Activated CD4-positive, CD25-positive, alpha-beta regulatory T cell treated with anti-CD3 and anti-CD28 coated beads, Interleukin-2, amount 50 U/mL, for 16 hours (primary cell): ENCODE measurements at regions not wholly inside any gene's neighbourhood (a gene's known extent, or its start where the extent isn't known, plus 50 kb on each side); places are given as distances from the start of the nearest gene placed in this dataset.

Experiments used
- DNase-seq: peaks from one replicate; pipeline ENCODE4 v3.0.0-alpha.2; 2020; ENCODE audit warnings: low read depth, low spot score

DNA sequence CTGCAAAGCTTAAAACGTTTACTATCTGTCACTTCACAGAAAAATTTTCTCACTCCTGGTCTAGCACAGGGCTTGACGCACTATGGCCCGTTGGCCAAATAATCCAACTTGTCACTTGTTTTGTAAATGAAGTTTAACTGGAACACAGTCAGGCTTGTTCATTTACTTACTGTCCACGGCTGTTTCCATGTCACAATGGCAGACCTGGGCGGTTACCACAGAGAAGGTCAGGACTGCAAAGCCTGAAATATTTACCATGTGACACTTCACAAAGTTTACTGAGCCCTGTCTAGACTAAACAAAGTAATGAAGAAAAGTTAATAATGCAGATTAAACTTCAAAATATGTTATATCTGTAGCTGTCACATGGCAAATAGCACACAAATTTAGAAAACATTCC, 273.0 kb upstream of the GYPC start:
- no peak for DNase-seq

DNA sequence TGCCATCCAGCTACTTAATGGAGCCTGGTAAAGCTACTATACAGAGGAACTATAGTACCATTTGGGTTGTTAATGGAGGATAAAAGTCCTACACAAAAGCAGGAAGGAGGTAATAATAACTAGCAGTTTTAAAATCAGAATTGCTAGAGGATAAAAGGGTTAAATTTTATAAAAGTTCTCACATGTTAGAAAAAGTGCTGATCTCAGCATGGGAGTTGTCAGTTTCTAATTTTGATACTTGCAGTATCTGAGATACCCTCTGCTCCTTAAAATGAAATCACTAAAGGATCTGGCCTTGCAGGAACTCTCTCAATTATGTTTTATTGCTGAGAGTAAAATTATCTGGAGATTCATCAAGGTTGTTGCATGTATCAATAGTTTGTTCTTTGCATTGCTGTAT, 272.2 kb upstream of the GYPC start:
- no peak for DNase-seq

- no peak for DNase-seq
Measured at GRCh38 chr2:126385441-126385840, 270.5 kb upstream of the GYPC start.

- DNase-seq = no peak
Measured at GRCh38 chr2:126385983-126386382, 270.0 kb upstream of the GYPC start.

GRCh38 chr2:126389446-126389845, 266.5 kb upstream of the GYPC start:
- DNase-seq = no peak

- DNase-seq = no peak
Measured at GRCh38 chr2:126392889-126393288, 263.1 kb upstream of the GYPC start.

DNA sequence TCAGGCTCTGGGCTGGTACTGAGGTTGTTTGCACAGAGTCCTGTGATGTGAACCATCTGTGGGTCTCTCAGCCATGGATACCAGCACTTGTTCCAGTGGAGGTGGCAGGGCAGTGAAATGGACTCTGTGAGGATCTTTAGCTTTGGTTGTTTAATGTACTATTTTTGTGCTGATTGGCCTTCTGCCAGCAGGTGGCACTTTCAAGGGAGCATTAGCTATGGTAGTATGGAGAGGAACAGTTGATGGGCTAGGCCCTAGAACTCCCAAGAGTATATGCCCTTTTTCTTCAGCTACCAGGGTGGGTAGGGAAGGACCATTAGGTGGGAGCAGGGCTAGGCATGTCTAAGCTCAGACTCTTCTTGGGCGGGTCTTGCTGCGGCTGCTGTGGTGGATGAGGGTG, 257.0 kb upstream of the GYPC start:
- DNase-seq = no peak

DNA sequence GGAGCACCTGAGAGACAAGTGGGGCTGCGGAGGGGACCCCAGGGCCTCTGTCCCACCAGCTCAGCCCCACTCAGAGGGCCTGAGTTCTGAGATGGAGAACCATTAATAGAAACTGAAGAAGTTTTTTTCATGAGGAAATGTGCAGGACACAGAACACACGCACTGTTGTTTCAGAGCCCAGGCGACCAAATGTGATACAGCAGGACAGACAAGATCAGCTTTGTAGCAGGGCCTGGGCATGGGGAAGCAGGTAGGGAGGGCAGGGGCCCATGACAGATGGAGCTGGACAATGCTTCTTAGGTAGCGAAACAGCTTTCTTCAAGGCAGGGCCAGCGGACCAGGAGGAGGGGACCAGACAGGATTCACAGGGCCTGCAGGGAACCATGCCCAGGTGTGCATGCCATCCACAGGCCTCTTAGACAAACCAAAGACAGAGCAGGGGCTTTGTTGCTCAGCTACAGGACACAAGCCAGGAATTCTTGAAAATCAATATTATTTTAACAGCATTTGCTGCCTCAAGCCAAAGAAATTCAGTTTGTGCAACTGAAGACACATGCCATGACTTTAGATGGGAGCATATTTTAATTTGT, 252.8 kb upstream of the GYPC start:
- DNase-seq = no peak

DNA sequence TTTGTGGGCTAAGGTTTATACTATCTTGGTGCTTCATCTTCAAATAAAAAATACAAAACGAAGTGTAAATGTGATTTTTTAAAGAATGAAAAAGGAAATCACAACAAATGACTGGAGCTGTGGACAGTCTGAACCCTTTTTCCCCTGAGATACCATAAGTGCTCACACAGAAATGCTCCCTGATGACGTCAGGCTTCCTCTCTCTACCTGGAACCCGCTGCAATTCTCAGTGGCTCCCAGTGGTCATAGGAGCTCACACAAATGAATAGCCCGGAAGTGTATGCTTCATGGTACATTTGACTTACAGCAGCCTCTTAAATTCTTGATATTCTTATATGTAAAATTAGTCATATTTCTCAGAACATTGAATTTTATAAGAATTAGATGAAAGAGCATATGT, 249.7 kb upstream of the GYPC start:
- no peak for DNase-seq

- DNase-seq = no peak
Measured at GRCh38 chr2:126408671-126409070, 247.3 kb upstream of the GYPC start.

DNA sequence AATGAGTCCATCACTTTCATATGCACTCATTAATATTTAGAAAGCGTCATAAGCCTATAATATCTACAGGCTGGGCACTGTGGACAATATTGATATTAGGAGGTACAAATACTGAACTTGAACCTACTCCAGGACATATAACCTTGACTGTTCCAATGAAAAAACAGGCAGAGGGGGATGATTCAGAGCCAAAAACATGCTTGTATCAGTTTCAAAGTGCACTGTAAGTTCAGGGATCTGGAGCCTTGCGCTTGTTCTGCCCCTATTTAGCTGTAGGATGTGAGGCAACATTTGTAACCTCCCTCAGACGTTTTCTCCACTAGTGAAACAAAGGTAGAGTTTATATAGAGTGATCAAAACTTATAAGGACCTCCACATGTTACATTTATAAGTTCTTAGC, 246.1 kb upstream of the GYPC start:
- DNase-seq = no peak

GRCh38 chr2:126413079-126413478, 242.9 kb upstream of the GYPC start:
- no peak for DNase-seq

GRCh38 chr2:126419403-126419802, 236.6 kb upstream of the GYPC start:
- DNase-seq = no peak

DNA sequence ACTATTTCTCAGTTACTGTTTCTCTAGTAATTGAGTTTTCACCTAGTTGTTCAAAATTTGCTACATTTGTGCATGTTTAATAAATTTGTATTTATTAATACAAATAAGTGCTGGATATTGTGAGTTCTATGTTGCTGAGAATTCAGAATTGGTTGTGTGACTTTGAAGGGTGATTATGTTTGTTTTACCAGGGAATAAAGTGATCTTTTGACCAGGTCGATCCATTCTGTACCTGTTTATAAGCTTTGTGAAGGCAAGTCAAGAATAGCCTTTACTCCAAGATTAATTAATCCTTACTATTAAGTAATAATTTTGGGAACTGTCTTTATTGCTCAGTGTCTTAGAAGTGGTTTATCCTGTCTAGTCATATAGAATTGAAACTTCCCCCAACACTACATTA, 230.0 kb upstream of the GYPC start:
- DNase-seq = no peak

DNA sequence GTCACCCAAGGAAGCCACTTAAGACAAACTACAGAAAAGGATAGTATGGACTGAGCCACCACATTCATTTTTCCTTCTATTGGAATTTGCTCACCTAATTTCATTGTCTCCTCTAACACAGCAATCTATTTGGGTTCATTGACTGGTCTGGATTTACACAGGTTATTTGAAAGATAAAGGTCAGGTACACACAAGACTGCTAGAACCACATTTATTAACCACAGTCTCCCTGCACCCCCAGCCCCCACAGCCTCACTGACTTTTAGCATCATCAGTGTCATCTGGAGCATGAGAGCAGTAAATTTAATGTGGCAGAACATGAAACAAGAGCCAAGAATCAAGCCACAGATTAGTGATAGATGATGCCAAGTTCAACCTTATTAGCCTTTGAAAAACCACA, 226.9 kb upstream of the GYPC start:
- no peak for DNase-seq

DNA sequence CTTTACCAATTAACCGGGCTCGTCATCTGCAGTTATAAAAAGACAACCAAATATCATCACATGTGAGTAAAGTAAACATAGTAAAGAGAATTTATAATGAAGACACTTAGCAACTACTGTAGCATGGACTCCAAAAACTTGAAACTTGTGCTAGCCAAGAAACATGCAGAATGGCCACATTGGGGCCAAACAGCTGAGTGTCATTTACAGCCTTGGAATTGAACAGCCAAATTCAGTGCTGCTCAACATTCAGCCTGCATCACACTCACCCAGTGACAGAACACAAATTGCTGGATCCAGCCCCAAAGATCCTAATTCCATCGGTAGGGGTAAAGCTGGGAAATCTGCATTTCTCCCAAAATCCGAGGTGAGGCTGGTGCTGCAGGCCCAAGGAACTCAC, 224.8 kb upstream of the GYPC start:
- DNase-seq = no peak

GRCh38 chr2:126436411-126436810, 219.5 kb upstream of the GYPC start:
- DNase-seq = no peak

- no peak for DNase-seq
Measured at GRCh38 chr2:126437016-126437415, 218.9 kb upstream of the GYPC start.

GRCh38 chr2:126444512-126444911, 211.4 kb upstream of the GYPC start:
- DNase-seq = no peak

- DNase-seq = no peak
Measured at GRCh38 chr2:126446106-126446695, 209.8 kb upstream of the GYPC start.

- DNase-seq = no peak
Measured at GRCh38 chr2:126448611-126449010, 207.3 kb upstream of the GYPC start.

DNA sequence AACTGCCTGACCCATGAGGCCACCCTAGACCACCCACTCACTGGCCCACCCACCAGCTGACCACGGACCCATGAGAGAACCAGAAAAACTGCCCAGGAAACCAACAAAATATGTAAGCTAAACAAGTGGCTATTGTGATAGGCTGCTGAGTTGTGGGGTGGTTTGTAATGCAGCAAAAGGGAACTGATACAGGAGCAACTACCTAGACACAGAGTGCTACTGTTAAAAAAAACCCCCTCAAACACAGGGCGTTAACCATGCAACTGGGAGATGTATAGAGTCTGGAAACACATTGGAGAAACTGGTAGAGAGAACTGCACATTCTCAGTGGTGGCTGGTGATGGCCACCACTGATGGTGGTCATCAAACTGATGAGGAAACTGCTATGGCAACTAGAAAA, 206.3 kb upstream of the GYPC start:
- DNase-seq = no peak

- DNase-seq = no peak
Measured at GRCh38 chr2:126463892-126464674, 191.9 kb upstream of the GYPC start.
